ENCODE measurements at regions not wholly inside any gene's neighbourhood (a gene's known extent, or its start where the extent isn't known, plus 50 kb on each side); places are given as distances from the start of the nearest gene placed in this dataset.

- no peak for DNase-seq (ENCODE audit: low spot score)
Observed at GRCh38 chr2:150617351-150617978, 130.0 kb upstream of the RND3 start.

- DNase-seq (ENCODE audit: low spot score): no peak
Observed at GRCh38 chr2:150612957-150613710, 125.7 kb upstream of the RND3 start.

- DNase-seq (ENCODE audit: low spot score): no peak
Observed at GRCh38 chr2:150610670-150611279, 123.3 kb upstream of the RND3 start.

- no peak for DNase-seq (ENCODE audit: low spot score)
Observed at GRCh38 chr2:150609831-150610582, 122.5 kb upstream of the RND3 start.

- no peak for DNase-seq (ENCODE audit: low spot score)
Observed at GRCh38 chr2:150608341-150608740, 120.9 kb upstream of the RND3 start.

- no peak for DNase-seq (ENCODE audit: low spot score)
Observed at GRCh38 chr2:150607390-150607811, 119.9 kb upstream of the RND3 start.

- no peak for DNase-seq (ENCODE audit: low spot score)
Observed at GRCh38 chr2:150606380-150607060, 119.1 kb upstream of the RND3 start.

- DNase-seq (ENCODE audit: low spot score): no peak
Observed at GRCh38 chr2:150605664-150606063, 118.2 kb upstream of the RND3 start.

GRCh38 chr2:150601280-150602038 lies 114.0 kb upstream of the RND3 start:
- no peak for DNase-seq (ENCODE audit: low spot score)

GRCh38 chr2:150599889-150600288 lies 112.4 kb upstream of the RND3 start:
- no peak for DNase-seq (ENCODE audit: low spot score)

- no peak for DNase-seq (ENCODE audit: low spot score)
Observed at GRCh38 chr2:150598383-150598782, 110.9 kb upstream of the RND3 start.

- DNase-seq (ENCODE audit: low spot score): no peak
Observed at GRCh38 chr2:150595803-150596470, 108.5 kb upstream of the RND3 start.

- no peak for DNase-seq (ENCODE audit: low spot score)
Observed at GRCh38 chr2:150594299-150594698, 106.8 kb upstream of the RND3 start.

- DNase-seq (ENCODE audit: low spot score): no peak
Observed at GRCh38 chr2:150591496-150592285, 104.2 kb upstream of the RND3 start.

GRCh38 chr2:150589681-150590080 lies 102.2 kb upstream of the RND3 start:
- no peak for DNase-seq (ENCODE audit: low spot score)

- no peak for DNase-seq (ENCODE audit: low spot score)
Observed at GRCh38 chr2:150588506-150588870, 101.0 kb upstream of the RND3 start.

- no peak for DNase-seq (ENCODE audit: low spot score)
Observed at GRCh38 chr2:150587547-150588505, 100.4 kb upstream of the RND3 start.

GRCh38 chr2:150586858-150587257 lies 99.4 kb upstream of the RND3 start:
- no peak for DNase-seq (ENCODE audit: low spot score)
